ENCODE measurements at regions not wholly inside any gene's neighbourhood (a gene's known extent, or its start where the extent isn't known, plus 50 kb on each side); places are given as distances from the start of the nearest gene placed in this dataset.

- TF ChIP-seq POLR2AphosphoS5 (IDR thresholded peaks at IDR 0.05; ENCODE audit: low read depth, low read length) (no peak), TAF1 (IDR thresholded peaks at IDR 0.05; ENCODE audit: borderline replicate concordance, low read depth, low read length) (no peak), POLR2A (IDR thresholded peaks at IDR 0.05; ENCODE audit: low read depth, low read length) (no peak)
Observed at GRCh38 chr6:91155129-91155785, 568.4 kb upstream of the MAP3K7 start.
